Omental fat pad (tissue), 3 donors: ENCODE measurements at regions not wholly inside any gene's neighbourhood (a gene's known extent, or its start where the extent isn't known, plus 50 kb on each side); places are given as distances from the start of the nearest gene placed in this dataset.

Experiments
- ATAC-seq: fragments of 150-250 bp; one replicate; pipeline ENCODE4 v1.9.1; 2016; ENCODE audit warnings: mild to moderate bottlenecking, moderate library complexity; ENCODE audit not compliant: low FRiP score
- DNase-seq: peaks from one replicate; pipeline ENCODE4 v3.0.0-alpha.2; 2019; ENCODE audit warnings: low spot score
- CTCF ChIP-seq, 3 donors: fragments of 450-650 bp; IDR thresholded peaks; one replicate each; pipeline ENCODE4 v1.5.1; 2016 to 2017; ENCODE audit warnings: antibody characterized with exemption in 3 of 3, mild to moderate bottlenecking in 3 of 3, moderate library complexity in 2 of 3

GRCh38 chr6:148244217-148244935 is 98.3 kb upstream of the SASH1 start:
- no peak for DNase-seq
- TF ChIP-seq CTCF (IDR thresholded peaks at IDR 0.05): no peak
- ATAC-seq: no peak

- DNase-seq (no peak), ATAC-seq (no peak)
- no peak for TF ChIP-seq CTCF (IDR thresholded peaks at IDR 0.05)
Observed at GRCh38 chr6:148247386-148248063, 95.1 kb upstream of the SASH1 start.

GRCh38 chr6:148249160-148249559 is 93.5 kb upstream of the SASH1 start:
- no peak for TF ChIP-seq CTCF (IDR thresholded peaks at IDR 0.05)
- ATAC-seq: no peak
- no peak for DNase-seq

GRCh38 chr6:148249679-148250375 is 92.8 kb upstream of the SASH1 start:
- DNase-seq: no peak
- ATAC-seq: no peak
- no peak for TF ChIP-seq CTCF (IDR thresholded peaks at IDR 0.05)

GRCh38 chr6:148250975-148251685 is 91.5 kb upstream of the SASH1 start:
- ATAC-seq (peak; percentile 77), DNase-seq (no peak)
- no peak for TF ChIP-seq CTCF (IDR thresholded peaks at IDR 0.05)

GRCh38 chr6:148251891-148252290 is 90.7 kb upstream of the SASH1 start:
- DNase-seq (no peak), ATAC-seq (no peak)
- TF ChIP-seq CTCF (IDR thresholded peaks at IDR 0.05): no peak
